Activated CD4-positive, CD25-positive, alpha-beta regulatory T cell treated with anti-CD3 and anti-CD28 coated beads, Interleukin-2, amount 50 U/mL, for 72 hours (primary cell): ENCODE measurements at regions not wholly inside any gene's neighbourhood (a gene's known extent, or its start where the extent isn't known, plus 50 kb on each side); places are given as distances from the start of the nearest gene placed in this dataset.
"Not testable (repeated sequence)": the region's sequence is repeated elsewhere in the genome, so short reads cannot be mapped to it uniquely, and the experiment has no call there.

Source experiments
- DNase-seq: peaks from one replicate; pipeline ENCODE4 v3.0.0; 2021

GRCh38 chr4:170940043-170940724, 850.4 kb upstream of the AADAT start:
- no peak for DNase-seq

- no peak for DNase-seq
Observed at GRCh38 chr4:170938588-170938987, 848.8 kb upstream of the AADAT start.

GRCh38 chr4:170931321-170931720, 841.6 kb upstream of the AADAT start:
- no peak for DNase-seq

GRCh38 chr4:170888660-170889059, 798.9 kb upstream of the AADAT start:
- DNase-seq, result no peak

GRCh38 chr4:170887396-170887795, 797.6 kb upstream of the AADAT start:
- no peak for DNase-seq

- no peak for DNase-seq
Observed at GRCh38 chr4:170884969-170885570, 795.3 kb upstream of the AADAT start.

- DNase-seq, result not testable (repeated sequence)
Observed at GRCh38 chr4:170881646-170882045, 791.9 kb upstream of the AADAT start.

GRCh38 chr4:170875868-170876267, 786.1 kb upstream of the AADAT start:
- DNase-seq, result no peak

GRCh38 chr4:170872794-170873193, 783.0 kb upstream of the AADAT start:
- no peak for DNase-seq

- no peak for DNase-seq
Observed at GRCh38 chr4:170868170-170868569, 778.4 kb upstream of the AADAT start.

GRCh38 chr4:170854097-170854496, 764.3 kb upstream of the AADAT start:
- DNase-seq, result no peak

GRCh38 chr4:170853422-170854021, 763.8 kb upstream of the AADAT start:
- DNase-seq, result no peak

- DNase-seq, result no peak
Observed at GRCh38 chr4:170849969-170850368, 760.2 kb upstream of the AADAT start.

- no peak for DNase-seq
Observed at GRCh38 chr4:170827562-170828274, 738.0 kb upstream of the AADAT start.

- no peak for DNase-seq
Observed at GRCh38 chr4:170818786-170819185, 729.0 kb upstream of the AADAT start.

- DNase-seq, result no peak
Observed at GRCh38 chr4:170805352-170805751, 715.6 kb upstream of the AADAT start.

- no peak for DNase-seq
Observed at GRCh38 chr4:170804930-170805329, 715.2 kb upstream of the AADAT start.

GRCh38 chr4:170803492-170803891, 713.7 kb upstream of the AADAT start:
- no peak for DNase-seq

GRCh38 chr4:170801771-170802170, 712.0 kb upstream of the AADAT start:
- DNase-seq, result no peak

GRCh38 chr4:170794525-170794924, 704.8 kb upstream of the AADAT start:
- DNase-seq, result no peak

GRCh38 chr4:170788540-170789051, 698.8 kb upstream of the AADAT start:
- not testable (repeated sequence) for DNase-seq

GRCh38 chr4:170777663-170778062, 687.9 kb upstream of the AADAT start:
- DNase-seq, result no peak

GRCh38 chr4:170776983-170777382, 687.2 kb upstream of the AADAT start:
- no peak for DNase-seq

- no peak for DNase-seq
Observed at GRCh38 chr4:170775851-170776250, 686.1 kb upstream of the AADAT start.
